Stomach smooth muscle (tissue), 2 donors: ENCODE measurements at regions not wholly inside any gene's neighbourhood (a gene's known extent, or its start where the extent isn't known, plus 50 kb on each side); places are given as distances from the start of the nearest gene placed in this dataset.

Source experiments
- H3K27ac ChIP-seq: one replicate; pipeline ENCODE4 v1.7.0; 2013; ENCODE audit warnings: mild to moderate bottlenecking, low read length, inconsistent platforms
- H3K27me3 ChIP-seq, 2 donors: one replicate each; pipeline ENCODE4 v1.7.0; 2013; ENCODE audit warnings: low read length in 2 of 2; ENCODE audit not compliant: insufficient read depth in 2 of 2, control insufficient read depth in 1 of 2
- H3K36me3 ChIP-seq, 2 donors: one replicate each; pipeline ENCODE4 v1.7.0; 2013; ENCODE audit warnings: low read length in 2 of 2; ENCODE audit not compliant: control insufficient read depth in 2 of 2, insufficient read depth in 2 of 2
- H3K4me1 ChIP-seq: one replicate; pipeline ENCODE4 v1.7.0; 2013; ENCODE audit warnings: low read length; ENCODE audit not compliant: control insufficient read depth, insufficient read depth
- H3K4me3 ChIP-seq, 2 donors: one replicate each; pipeline ENCODE4 v1.7.0; 2013; ENCODE audit warnings: low read length in 2 of 2
- H3K9ac ChIP-seq, 2 donors: one replicate each; pipeline ENCODE4 v1.7.0; 2013; ENCODE audit warnings: low read length in 2 of 2, mild to moderate bottlenecking in 1 of 2
- H3K9me3 ChIP-seq, 2 donors: one replicate each; pipeline ENCODE4 v1.7.0; 2013; ENCODE audit warnings: low read length in 2 of 2; ENCODE audit not compliant: control insufficient read depth in 2 of 2
- donor health status: healthy.
- donor health status: Pancreatic carcinoma.

- Histone ChIP-seq H3K9ac (no peak overlapping the region), H3K4me3 (no peak overlapping the region), H3K27ac (no peak overlapping the region), H3K36me3 (no peaks in the 10 kb centered on the region), H3K27me3 (no peaks in the 10 kb centered on the region), H3K9me3 (no peaks in the 10 kb centered on the region), H3K4me1 (no peaks in the 10 kb centered on the region)
Observed at GRCh38 chr1:195150768-195151167, 1457.5 kb downstream of the KCNT2 start.

DNA sequence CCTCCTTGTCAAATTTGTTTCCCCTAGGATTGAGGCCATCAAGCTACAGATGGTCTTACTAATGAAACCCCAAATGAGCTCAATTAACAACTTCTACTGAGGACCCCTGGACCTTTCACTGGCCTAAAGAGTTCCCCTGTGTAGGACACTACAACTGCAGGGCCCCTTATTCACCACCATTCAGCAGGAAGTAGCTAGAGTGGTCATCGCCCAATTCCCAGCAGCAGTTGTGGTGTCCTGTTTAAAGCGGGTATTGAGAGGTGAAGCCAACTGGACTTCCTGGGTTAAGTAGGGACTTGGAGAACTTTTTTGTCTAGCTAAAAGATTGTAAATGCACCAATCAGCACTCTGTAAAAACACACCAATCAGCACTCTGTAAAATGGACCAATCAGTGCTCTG is 1466.9 kb downstream of the KCNT2 start:
- Histone ChIP-seq H3K27ac (no peak overlapping the region), H3K4me3 (no peak overlapping the region), H3K27me3 (no peaks in the 10 kb centered on the region), H3K4me1 (no peaks in the 10 kb centered on the region), H3K9me3 (peaks cover 0 to 6% of the 10 kb centered on the region in 2 donors), H3K36me3 (no peaks in the 10 kb centered on the region), H3K9ac (no peak overlapping the region)

GRCh38 chr1:195130598-195130997 is 1477.6 kb downstream of the KCNT2 start:
- Histone ChIP-seq H3K4me1 (no peaks in the 10 kb centered on the region), H3K36me3 (no peaks in the 10 kb centered on the region), H3K9me3 (no peaks in the 10 kb centered on the region), H3K27me3 (no peaks in the 10 kb centered on the region), H3K27ac (no peak overlapping the region), H3K4me3 (no peak overlapping the region), H3K9ac (no peak overlapping the region)

GRCh38 chr1:195122497-195122896 is 1485.7 kb downstream of the KCNT2 start:
- Histone ChIP-seq H3K9ac (no peak overlapping the region), H3K27me3 (no peaks in the 10 kb centered on the region), H3K27ac (no peak overlapping the region), H3K9me3 (no peaks in the 10 kb centered on the region), H3K4me1 (no peaks in the 10 kb centered on the region), H3K4me3 (no peak overlapping the region), H3K36me3 (no peaks in the 10 kb centered on the region)

- no peaks in the 10 kb centered on the region for H3K9me3 ChIP-seq
- no peaks in the 10 kb centered on the region for H3K27me3 ChIP-seq
- no peak overlapping the region for H3K4me3 ChIP-seq
- H3K9ac ChIP-seq = no peak overlapping the region
- no peaks in the 10 kb centered on the region for H3K4me1 ChIP-seq
- H3K27ac ChIP-seq = no peak overlapping the region
- H3K36me3 ChIP-seq = no peaks in the 10 kb centered on the region
Observed at GRCh38 chr1:195113471-195113870, 1494.8 kb downstream of the KCNT2 start.

DNA sequence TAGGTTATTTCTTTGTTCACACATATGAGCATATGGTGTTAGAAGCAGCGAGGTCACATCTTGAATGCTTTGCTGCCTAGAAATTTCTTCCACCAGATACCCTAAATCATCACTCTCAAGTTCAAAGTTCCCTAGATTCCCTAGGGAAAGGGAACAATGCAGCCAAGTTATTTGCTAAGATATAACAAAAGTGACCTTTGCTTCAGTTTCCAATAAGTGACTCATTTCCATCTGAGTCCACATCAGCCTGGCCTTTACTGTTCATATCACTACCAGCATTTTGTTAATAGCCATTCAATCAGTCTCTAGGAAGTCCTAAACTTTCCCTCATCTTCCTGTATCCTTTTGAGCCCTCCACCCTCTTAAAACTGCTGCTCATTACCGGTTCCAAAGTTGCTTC is 1502.5 kb downstream of the KCNT2 start:
- no peak overlapping the region for H3K9ac ChIP-seq
- no peaks in the 10 kb centered on the region for H3K27me3 ChIP-seq
- peaks cover 0 to 3% of the 10 kb centered on the region in 2 donors for H3K9me3 ChIP-seq
- no peaks in the 10 kb centered on the region for H3K36me3 ChIP-seq
- no peak overlapping the region for H3K4me3 ChIP-seq
- H3K4me1 ChIP-seq = no peaks in the 10 kb centered on the region
- H3K27ac ChIP-seq = no peak overlapping the region

DNA sequence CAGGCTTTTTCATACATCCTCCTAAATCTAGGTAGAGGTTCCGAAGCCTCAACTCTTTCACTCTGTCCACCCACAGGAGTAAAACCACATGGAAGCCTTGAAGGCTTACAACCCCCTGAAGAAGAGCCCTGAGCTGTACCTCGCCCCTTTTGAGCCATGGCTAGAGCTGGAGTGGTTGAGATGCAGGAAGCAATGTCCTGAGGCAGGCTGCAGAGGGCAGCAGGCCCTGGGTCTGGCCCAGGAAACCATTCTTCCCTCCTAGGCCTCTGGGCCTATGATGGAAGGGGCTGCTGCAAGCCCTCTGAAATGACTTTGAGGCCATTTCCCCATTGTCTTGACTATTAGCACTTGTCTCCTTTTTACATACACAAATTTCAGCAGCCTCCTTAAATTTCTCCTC is 1503.0 kb downstream of the KCNT2 start:
- no peaks in the 10 kb centered on the region for H3K27me3 ChIP-seq
- H3K4me1 ChIP-seq = no peaks in the 10 kb centered on the region
- no peak overlapping the region for H3K27ac ChIP-seq

DNA sequence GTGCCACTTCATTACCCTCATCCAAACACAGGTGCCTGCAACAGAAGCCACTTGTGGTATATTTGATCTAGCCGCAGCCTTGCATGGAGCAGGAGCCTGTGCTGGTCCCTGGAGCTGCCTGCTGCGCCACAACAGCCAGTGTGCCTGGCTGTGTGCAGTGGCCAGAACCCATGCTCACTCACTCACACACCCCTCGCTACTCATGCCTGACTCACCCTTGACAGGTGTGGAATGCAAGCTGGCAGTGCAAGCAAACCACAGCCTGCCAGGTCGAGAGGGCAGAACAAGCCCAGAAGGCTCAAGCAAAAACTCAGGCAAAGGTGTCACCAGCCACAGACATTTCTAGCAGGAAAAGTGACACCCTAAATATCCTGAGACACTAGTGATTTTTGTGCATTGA is 1510.9 kb downstream of the KCNT2 start:
- no peak overlapping the region for H3K4me3 ChIP-seq
- no peaks in the 10 kb centered on the region for H3K27me3 ChIP-seq
- H3K27ac ChIP-seq = no peak overlapping the region
- no peaks in the 10 kb centered on the region for H3K36me3 ChIP-seq
- H3K9me3 ChIP-seq = no peaks in the 10 kb centered on the region
- H3K4me1 ChIP-seq = no peaks in the 10 kb centered on the region
- no peak overlapping the region for H3K9ac ChIP-seq

More for the DNA sequence above, 1503.0 kb downstream of the KCNT2 start:
- no peak overlapping the region for H3K9ac ChIP-seq
- peaks cover 0 to 3% of the 10 kb centered on the region in 2 donors for H3K9me3 ChIP-seq
- no peak overlapping the region for H3K4me3 ChIP-seq
- no peaks in the 10 kb centered on the region for H3K36me3 ChIP-seq

GRCh38 chr1:195096051-195096521 is 1512.2 kb downstream of the KCNT2 start:
- H3K9me3 ChIP-seq = no peaks in the 10 kb centered on the region
- H3K36me3 ChIP-seq = no peaks in the 10 kb centered on the region
- no peak overlapping the region for H3K4me3 ChIP-seq
- no peak overlapping the region for H3K27ac ChIP-seq
- H3K27me3 ChIP-seq = no peaks in the 10 kb centered on the region
- H3K9ac ChIP-seq = no peak overlapping the region
- no peaks in the 10 kb centered on the region for H3K4me1 ChIP-seq

DNA sequence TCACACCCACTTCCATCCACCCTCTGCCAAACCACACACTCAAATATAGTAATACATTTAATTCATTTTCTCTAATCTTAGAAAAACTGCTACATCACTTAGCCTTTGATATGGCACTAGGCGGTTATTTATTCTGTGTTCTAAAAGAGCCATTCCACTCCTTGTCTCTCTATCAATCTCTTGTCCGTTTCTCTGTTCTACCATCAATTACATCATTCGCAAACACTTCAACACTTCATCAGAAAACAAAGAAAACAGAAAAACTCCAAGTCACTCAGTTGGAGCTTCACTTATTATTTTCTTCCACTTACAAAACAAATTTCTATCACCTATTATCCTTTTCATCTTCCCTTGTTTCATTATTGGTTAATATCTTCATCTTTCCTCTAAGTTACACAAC is 1523.0 kb downstream of the KCNT2 start:
- no peaks in the 10 kb centered on the region for H3K9me3 ChIP-seq
- H3K36me3 ChIP-seq = no peaks in the 10 kb centered on the region
- H3K9ac ChIP-seq = no peak overlapping the region
- no peak overlapping the region for H3K27ac ChIP-seq
- no peaks in the 10 kb centered on the region for H3K4me1 ChIP-seq
- no peaks in the 10 kb centered on the region for H3K27me3 ChIP-seq
- no peak overlapping the region for H3K4me3 ChIP-seq

- H3K9ac ChIP-seq = no peak overlapping the region
Observed at GRCh38 chr1:195082183-195082582, 1526.1 kb downstream of the KCNT2 start.

More at GRCh38 chr1:195082183-195082582, 1526.1 kb downstream of the KCNT2 start:
- Histone ChIP-seq H3K9me3 (no peaks in the 10 kb centered on the region), H3K4me3 (no peak overlapping the region), H3K36me3 (no peaks in the 10 kb centered on the region), H3K27ac (no peak overlapping the region), H3K27me3 (no peaks in the 10 kb centered on the region), H3K4me1 (no peaks in the 10 kb centered on the region)
